ENCODE measurements at regions not wholly inside any gene's neighbourhood (a gene's known extent, or its start where the extent isn't known, plus 50 kb on each side); places are given as distances from the start of the nearest gene placed in this dataset.

GRCh38 chr12:81942594-81942993 lies 183.4 kb upstream of the PPFIA2 start:
- TF ChIP-seq CTCF (conservative IDR thresholded peaks at IDR 0.05): no peak
- TF ChIP-seq ZFX (IDR thresholded peaks at IDR 0.05): no peak

All from C4-2B (cell line).